ENCODE measurements at regions not wholly inside any gene's neighbourhood (a gene's known extent, or its start where the extent isn't known, plus 50 kb on each side); places are given as distances from the start of the nearest gene placed in this dataset.

- H3K27ac ChIP-seq = peak overlapping the region in 1 of 5 donors; percentile 47
- H3K4me3 ChIP-seq = no peak overlapping the region
- 83 to 99% (median 92%) methylated on average over 11 of the region's 11 CpGs for WGBS, 5 donors
- no peaks in the 10 kb centered on the region for H3K9me3 ChIP-seq
- peaks cover 4 to 28% (median 13%) of the 10 kb centered on the region in 4 donors for H3K4me1 ChIP-seq
- no peaks in the 10 kb centered on the region for H3K27me3 ChIP-seq
- DNase-seq = no peak
- TF ChIP-seq, protein P1, sequence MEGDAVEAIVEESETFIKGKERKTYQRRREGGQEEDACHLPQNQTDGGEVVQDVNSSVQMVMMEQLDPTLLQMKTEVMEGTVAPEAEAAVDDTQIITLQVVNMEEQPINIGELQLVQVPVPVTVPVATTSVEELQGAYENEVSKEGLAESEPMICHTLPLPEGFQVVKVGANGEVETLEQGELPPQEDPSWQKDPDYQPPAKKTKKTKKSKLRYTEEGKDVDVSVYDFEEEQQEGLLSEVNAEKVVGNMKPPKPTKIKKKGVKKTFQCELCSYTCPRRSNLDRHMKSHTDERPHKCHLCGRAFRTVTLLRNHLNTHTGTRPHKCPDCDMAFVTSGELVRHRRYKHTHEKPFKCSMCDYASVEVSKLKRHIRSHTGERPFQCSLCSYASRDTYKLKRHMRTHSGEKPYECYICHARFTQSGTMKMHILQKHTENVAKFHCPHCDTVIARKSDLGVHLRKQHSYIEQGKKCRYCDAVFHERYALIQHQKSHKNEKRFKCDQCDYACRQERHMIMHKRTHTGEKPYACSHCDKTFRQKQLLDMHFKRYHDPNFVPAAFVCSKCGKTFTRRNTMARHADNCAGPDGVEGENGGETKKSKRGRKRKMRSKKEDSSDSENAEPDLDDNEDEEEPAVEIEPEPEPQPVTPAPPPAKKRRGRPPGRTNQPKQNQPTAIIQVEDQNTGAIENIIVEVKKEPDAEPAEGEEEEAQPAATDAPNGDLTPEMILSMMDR (IDR thresholded peaks at IDR 0.05) = no peak
- no peaks in the 10 kb centered on the region for H3K36me3 ChIP-seq
- intact Hi-C loops (cut with DNase I; ENCODE audit: low total_unique reads) = no loop called here
Observed at GRCh38 chr2:236632295-236633218, 62.9 kb downstream of the ACKR3 start.

- intact Hi-C loops (cut with DNase I; ENCODE audit: low total_unique reads) = no loop called here
Observed at GRCh38 chr2:236633219-236633570, 63.6 kb downstream of the ACKR3 start.

GRCh38 chr2:236633775-236634560 lies 64.3 kb downstream of the ACKR3 start:
- no peak overlapping the region for H3K4me3 ChIP-seq
- TF ChIP-seq EP300 (IDR thresholded peaks at IDR 0.05) = no peak
- TF ChIP-seq, protein P1 (IDR thresholded peaks at IDR 0.05) = no peak
- no peak for TF ChIP-seq POLR2AphosphoS5 (IDR thresholded peaks at IDR 0.05)
- no peak for TF ChIP-seq POLR2A (IDR thresholded peaks at IDR 0.05)
- H3K36me3 ChIP-seq = no peaks in the 10 kb centered on the region
- no peaks in the 10 kb centered on the region for H3K9me3 ChIP-seq
- WGBS, 5 donors = 93 to 94% (median 93%) methylated on average over 22 to 26 of the region's 26 CpGs
- intact Hi-C loops (cut with DNase I; ENCODE audit: low total_unique reads) = no loop called here
- no peak overlapping the region for H3K27ac ChIP-seq
- DNase-seq = no peak
- H3K4me1 ChIP-seq = peaks cover 4 to 33% (median 15%) of the 10 kb centered on the region in 4 donors
- H3K27me3 ChIP-seq = no peaks in the 10 kb centered on the region

More at GRCh38 chr2:236633219-236633570, 63.6 kb downstream of the ACKR3 start:
- no peak overlapping the region for H3K4me3 ChIP-seq
- 74 to 97% (median 81%) methylated on average over 5 of the region's 5 CpGs for WGBS, 5 donors
- DNase-seq = no peak
- TF ChIP-seq EP300 (IDR thresholded peaks at IDR 0.05) (no peak), POLR2A (IDR thresholded peaks at IDR 0.05) (no peak), POLR2AphosphoS5 (IDR thresholded peaks at IDR 0.05) (no peak)
- TF ChIP-seq, protein P1 (IDR thresholded peaks at IDR 0.05) = no peak
- peaks cover 4 to 28% (median 13%) of the 10 kb centered on the region in 4 donors for H3K4me1 ChIP-seq
- no peaks in the 10 kb centered on the region for H3K36me3 ChIP-seq
- no peaks in the 10 kb centered on the region for H3K27me3 ChIP-seq
- H3K9me3 ChIP-seq = no peaks in the 10 kb centered on the region
- H3K27ac ChIP-seq = no peak overlapping the region

GRCh38 chr2:236636261-236636660 lies 66.6 kb downstream of the ACKR3 start:
- 82 to 96% (median 93%) methylated on average over 7 of the region's 7 CpGs for WGBS, 5 donors
- no peak for DNase-seq
- intact Hi-C loops (cut with DNase I; ENCODE audit: low total_unique reads) = no loop called here
- H3K9me3 ChIP-seq = peaks cover 0 to 7% (median 3%) of the 10 kb centered on the region in 4 donors
- no peak overlapping the region for H3K4me3 ChIP-seq
- TF ChIP-seq EP300 (IDR thresholded peaks at IDR 0.05) (no peak), POLR2AphosphoS5 (IDR thresholded peaks at IDR 0.05) (no peak), POLR2A (IDR thresholded peaks at IDR 0.05) (no peak)
- TF ChIP-seq, protein P1 (IDR thresholded peaks at IDR 0.05) = no peak
- H3K4me1 ChIP-seq = peaks cover 0 to 32% (median 9%) of the 10 kb centered on the region in 4 donors
- no peak overlapping the region for H3K27ac ChIP-seq
- no peaks in the 10 kb centered on the region for H3K27me3 ChIP-seq
- H3K36me3 ChIP-seq = no peaks in the 10 kb centered on the region
